ENCODE measurements at regions not wholly inside any gene's neighbourhood (a gene's known extent, or its start where the extent isn't known, plus 50 kb on each side); places are given as distances from the start of the nearest gene placed in this dataset.
"Not testable (repeated sequence)": the region's sequence is repeated elsewhere in the genome, so short reads cannot be mapped to it uniquely, and the experiment has no call there.

GRCh38 chr4:54586320-54586955 lies 71.3 kb upstream of the KIT start:
- no peak for DNase-seq

- no peak for DNase-seq
Observed at GRCh38 chr4:54587107-54587891, 70.5 kb upstream of the KIT start.

- no peak for DNase-seq
Observed at GRCh38 chr4:54588404-54588803, 69.4 kb upstream of the KIT start.

- no peak for DNase-seq
Observed at GRCh38 chr4:54589586-54589985, 68.2 kb upstream of the KIT start.

GRCh38 chr4:54593795-54594322 lies 63.9 kb upstream of the KIT start:
- no peak for DNase-seq

GRCh38 chr4:54596201-54596600 lies 61.6 kb upstream of the KIT start:
- DNase-seq: no peak

- not testable (repeated sequence) for DNase-seq
Observed at GRCh38 chr4:54597678-54598077, 60.1 kb upstream of the KIT start.

- not testable (repeated sequence) for DNase-seq
Observed at GRCh38 chr4:54602175-54602574, 55.6 kb upstream of the KIT start.

GRCh38 chr4:54607067-54607466 lies 50.7 kb upstream of the KIT start:
- no peak for DNase-seq

GRCh38 chr4:54607521-54607920 lies 50.2 kb upstream of the KIT start:
- no peak for DNase-seq

Data from CD4-positive, alpha-beta T cell treated with Interleukin-12 subunit alpha and Interleukin-12 subunit beta, for 1 hour (primary cell).